Smooth muscle cell (in vitro differentiated cells): ENCODE measurements at regions not wholly inside any gene's neighbourhood (a gene's known extent, or its start where the extent isn't known, plus 50 kb on each side); places are given as distances from the start of the nearest gene placed in this dataset.

ENCODE experiments used
- DNase-seq: peaks from one replicate; lab custom pipeline; 2025; ENCODE audit not compliant: unreplicated experiment; lab: John Stamatoyannopoulos, UW
- H2AFZ ChIP-seq: fragments of 200-600 bp; sonication (generic); 2 replicates; pipeline ENCODE4 v1.6.0; 2016; ENCODE audit warnings: antibody characterized with exemption, low read depth, mild to moderate bottlenecking
- H3F3A ChIP-seq: fragments of 200-600 bp; sonication (generic); 2 replicates; pipeline ENCODE4 v1.6.0; 2017; ENCODE audit warnings: antibody characterized with exemption, low read depth
- H3K27ac ChIP-seq: fragments of 200-600 bp; sonication (generic); 2 replicates; pipeline ENCODE4 v1.5.1; 2016; ENCODE audit warnings: low read depth, mild to moderate bottlenecking
- H3K27me3 ChIP-seq: fragments of 200-600 bp; sonication (generic); 2 replicates; pipeline ENCODE4 v1.6.1; 2016; ENCODE audit warnings: low read depth, mild to moderate bottlenecking
- H3K36me3 ChIP-seq: fragments of 200-600 bp; sonication (generic); 2 replicates; pipeline ENCODE4 v1.5.1; 2016; ENCODE audit warnings: low read depth
- H3K4me1 ChIP-seq: fragments of 200-600 bp; sonication (generic); 2 replicates; pipeline ENCODE4 v1.5.1; 2016; ENCODE audit warnings: low read depth
- H3K4me2 ChIP-seq: fragments of 200-600 bp; sonication (generic); 2 replicates; pipeline ENCODE4 v1.6.0; 2016; ENCODE audit warnings: mild to moderate bottlenecking
- H3K4me3 ChIP-seq: fragments of 200-600 bp; sonication (generic); 2 replicates; pipeline ENCODE4 v1.5.1; 2016; ENCODE audit warnings: mild to moderate bottlenecking
- H3K79me2 ChIP-seq: fragments of 200-600 bp; sonication (generic); 2 replicates; pipeline ENCODE4 v1.6.0; 2016; ENCODE audit warnings: low read depth, mild to moderate bottlenecking
- H3K9ac ChIP-seq: fragments of 200-600 bp; sonication (generic); 2 replicates; pipeline ENCODE4 v1.6.0; 2016; ENCODE audit warnings: low read depth
- H3K9me3 ChIP-seq: fragments of 200-600 bp; sonication (generic); replicated peaks from 2 replicates; pipeline ENCODE4 v1.5.1; 2016; ENCODE audit warnings: low read depth
- H4K20me1 ChIP-seq: fragments of 200-600 bp; sonication (generic); 2 replicates; pipeline ENCODE4 v1.6.0; 2016; ENCODE audit warnings: low read depth
- CTCF ChIP-seq: fragments of 200-600 bp; sonication (generic); IDR thresholded peaks from 2 replicates; pipeline ENCODE4 v1.5.1; 2017; ENCODE audit warnings: borderline replicate concordance, mild to moderate bottlenecking, antibody characterized with exemption; ENCODE audit not compliant: insufficient read depth, poor library complexity, severe bottlenecking
- WGBS: methylation state at CpG from one replicate; pipeline ENCODE4 v1.1.7; 2016; ENCODE audit warnings: low lambda C conversion rate; 5-methylcytosine and 5-hydroxymethylcytosine counted together

- no peak overlapping the region for H2AFZ ChIP-seq
- no peaks in the 10 kb centered on the region for H3K79me2 ChIP-seq
- peaks cover 16% of the 10 kb centered on the region for H3K27me3 ChIP-seq
- no peak for DNase-seq
- H3K4me2 ChIP-seq, result no peak overlapping the region
- no peaks in the 10 kb centered on the region for H4K20me1 ChIP-seq
- H3K27ac ChIP-seq, result no peak overlapping the region
- H3K36me3 ChIP-seq, result no peaks in the 10 kb centered on the region
- WGBS, result 69% methylated on average over 5 of the region's 5 CpGs
- no peak overlapping the region for H3K4me3 ChIP-seq
- peaks cover 14% of the 10 kb centered on the region for H3K4me1 ChIP-seq
- H3K9me3 ChIP-seq, result no peaks in the 10 kb centered on the region
- H3F3A ChIP-seq, result peaks cover 7% of the 10 kb centered on the region
- TF ChIP-seq CTCF, result no peak
- no peak overlapping the region for H3K9ac ChIP-seq
Observed at GRCh38 chr22:27097506-27097905, 440.1 kb downstream of the MIAT start.

GRCh38 chr22:27097933-27098332 is 440.5 kb downstream of the MIAT start:
- Histone ChIP-seq H3K27me3 (peaks cover 14% of the 10 kb centered on the region), H3K27ac (no peak overlapping the region), H3K9ac (no peak overlapping the region), H3F3A (peaks cover 7% of the 10 kb centered on the region), H3K4me3 (no peak overlapping the region), H3K4me1 (peaks cover 14% of the 10 kb centered on the region), H3K4me2 (no peak overlapping the region), H3K79me2 (no peaks in the 10 kb centered on the region), H4K20me1 (no peaks in the 10 kb centered on the region), H2AFZ (no peak overlapping the region), H3K9me3 (no peaks in the 10 kb centered on the region), H3K36me3 (no peaks in the 10 kb centered on the region)
- DNase-seq, result no peak
- WGBS, result 82% methylated on average over 2 of the region's 2 CpGs
- no peak for TF ChIP-seq CTCF

GRCh38 chr22:27099946-27100722 is 442.7 kb downstream of the MIAT start:
- Histone ChIP-seq H3K27me3 (peaks cover 9% of the 10 kb centered on the region), H2AFZ (no peak overlapping the region), H4K20me1 (no peaks in the 10 kb centered on the region), H3K9me3 (no peaks in the 10 kb centered on the region), H3K27ac (no peak overlapping the region), H3K4me1 (peaks cover 14% of the 10 kb centered on the region), H3K79me2 (no peaks in the 10 kb centered on the region), H3K36me3 (no peaks in the 10 kb centered on the region), H3K4me3 (no peak overlapping the region), H3K4me2 (peak overlapping the region; percentile 72), H3F3A (peaks cover 7% of the 10 kb centered on the region), H3K9ac (no peak overlapping the region)
- 83% methylated on average over 15 of the region's 15 CpGs for WGBS
- TF ChIP-seq CTCF, result no peak
- DNase-seq, result no peak

GRCh38 chr22:27100789-27101188 is 443.4 kb downstream of the MIAT start:
- Histone ChIP-seq H3K36me3 (no peaks in the 10 kb centered on the region), H3K27me3 (peaks cover 4% of the 10 kb centered on the region), H3K4me2 (peak overlapping the region; percentile 72), H3K4me1 (peaks cover 14% of the 10 kb centered on the region), H3K4me3 (peak overlapping the region; percentile 19), H3K9me3 (no peaks in the 10 kb centered on the region), H3K27ac (no peak overlapping the region), H3F3A (peaks cover 7% of the 10 kb centered on the region), H3K9ac (no peak overlapping the region), H4K20me1 (no peaks in the 10 kb centered on the region), H2AFZ (no peak overlapping the region), H3K79me2 (no peaks in the 10 kb centered on the region)
- no peak for TF ChIP-seq CTCF
- WGBS, result 0% methylated on average over 13 of the region's 18 CpGs
- peak; percentile 15 for DNase-seq
